Activated T-helper 9 cell treated with anti-CD3 and anti-CD28 coated beads, Interleukin-2, amount 50 U/mL, for 16 hours (primary cell): ENCODE measurements at regions not wholly inside any gene's neighbourhood (a gene's known extent, or its start where the extent isn't known, plus 50 kb on each side); places are given as distances from the start of the nearest gene placed in this dataset.
"Not testable (repeated sequence)": the region's sequence is repeated elsewhere in the genome, so short reads cannot be mapped to it uniquely, and the experiment has no call there.

ENCODE experiments used
- DNase-seq: peaks from one replicate; pipeline ENCODE4 v3.0.0-alpha.2; 2020; ENCODE audit warnings: low read depth

DNA sequence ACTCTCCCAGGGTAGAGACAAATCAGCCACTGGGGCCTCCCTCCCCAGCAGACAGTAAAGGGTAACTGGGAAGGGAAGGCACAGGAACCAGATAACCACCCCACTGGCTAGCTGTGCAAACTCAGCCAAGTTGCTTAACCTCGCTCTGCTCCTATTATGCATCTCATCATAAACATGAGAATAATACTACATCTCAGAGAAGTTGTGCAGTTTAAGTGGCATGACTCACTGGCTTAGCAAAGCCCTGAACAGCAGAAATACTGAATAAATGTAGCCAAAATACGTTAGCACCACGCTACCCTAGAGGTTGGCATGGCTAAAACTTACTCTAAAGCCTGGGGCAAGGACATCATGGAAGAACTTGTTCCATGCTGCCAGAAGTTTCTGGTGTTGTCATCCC, 128.1 kb upstream of the ANK3 start:
- DNase-seq: no peak

- DNase-seq: no peak
Measured at GRCh38 chr10:60513281-60513680, 123.6 kb upstream of the ANK3 start.

- no peak for DNase-seq
Measured at GRCh38 chr10:60511477-60512229, 122.0 kb upstream of the ANK3 start.

GRCh38 chr10:60508831-60509230, 119.2 kb upstream of the ANK3 start:
- no peak for DNase-seq

DNA sequence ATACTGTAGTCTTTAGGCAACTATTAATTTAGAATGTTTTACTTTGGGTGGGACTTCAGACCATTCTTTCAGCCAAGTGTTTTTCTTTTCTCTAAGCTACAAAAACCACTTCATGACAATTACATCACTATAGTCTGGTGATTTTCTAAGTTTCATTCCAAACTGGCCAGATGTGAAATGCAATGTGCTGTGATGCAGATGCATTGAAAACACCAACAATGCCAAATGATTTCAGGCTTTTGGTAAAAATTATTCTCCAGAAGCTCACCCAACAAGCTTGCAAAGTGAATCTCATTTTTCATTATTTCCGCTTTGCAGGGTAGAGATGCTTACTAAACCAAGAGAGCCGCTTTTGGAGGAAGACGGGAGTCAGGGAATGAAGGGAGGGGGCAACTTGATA, 118.4 kb upstream of the ANK3 start:
- no peak for DNase-seq

GRCh38 chr10:60502621-60503020, 112.9 kb upstream of the ANK3 start:
- DNase-seq: no peak

GRCh38 chr10:60498985-60499384, 109.3 kb upstream of the ANK3 start:
- no peak for DNase-seq

- no peak for DNase-seq
Measured at GRCh38 chr10:60497364-60497763, 107.7 kb upstream of the ANK3 start.

- no peak for DNase-seq
Measured at GRCh38 chr10:60496181-60496580, 106.5 kb upstream of the ANK3 start.

DNA sequence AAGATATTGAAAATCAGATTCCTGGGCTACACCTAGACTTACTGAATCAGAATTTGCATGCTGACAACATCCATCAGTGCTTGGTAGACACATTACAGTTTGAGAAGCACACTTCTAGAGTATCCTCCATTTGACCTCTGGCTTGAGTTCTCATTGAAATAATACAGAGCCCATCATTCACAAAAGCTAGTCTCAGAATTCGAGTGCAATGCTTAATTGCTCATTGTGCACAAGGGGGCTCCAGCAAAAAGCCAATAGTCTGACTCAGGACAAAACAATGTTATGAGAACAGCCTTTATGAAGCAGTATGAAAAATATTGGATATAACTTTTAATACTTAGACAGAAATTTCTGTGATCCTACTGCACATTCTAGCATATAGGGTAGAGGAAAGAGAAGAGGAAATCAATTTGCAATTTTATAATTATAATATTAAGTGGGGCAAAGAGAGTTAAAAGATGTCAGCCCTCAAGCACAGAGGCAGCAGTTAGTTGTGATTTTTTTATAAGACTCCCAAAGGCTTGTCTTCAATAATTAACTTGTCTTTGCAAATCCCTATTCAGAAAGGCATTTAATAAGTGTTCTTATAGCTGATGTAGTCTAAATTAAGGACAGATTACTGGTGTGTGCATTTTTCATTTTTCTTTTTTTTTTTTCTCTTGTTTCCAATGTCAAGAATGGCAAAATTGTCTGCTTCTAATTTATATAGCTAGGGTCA, 105.8 kb upstream of the ANK3 start:
- DNase-seq: no peak

- no peak for DNase-seq
Measured at GRCh38 chr10:60494774-60495173, 105.1 kb upstream of the ANK3 start.

DNA sequence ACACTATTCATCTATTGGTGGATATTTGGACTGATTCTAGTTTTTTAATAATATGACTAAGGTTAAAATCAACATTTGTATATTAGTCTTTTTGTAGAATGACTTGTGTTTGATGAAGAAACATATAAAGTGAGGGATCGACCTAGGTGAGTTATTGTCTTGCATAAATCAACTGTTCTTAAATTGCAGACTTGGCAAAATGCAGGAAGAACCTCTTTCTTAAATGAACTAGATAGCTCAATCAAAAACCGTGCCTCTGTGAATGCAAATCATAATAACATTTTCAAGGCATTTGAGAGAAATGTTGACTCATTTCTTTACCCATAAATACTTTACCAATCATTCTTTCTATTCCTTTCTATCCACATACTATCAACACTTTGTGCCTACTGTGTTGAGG, 101.5 kb upstream of the ANK3 start:
- no peak for DNase-seq

GRCh38 chr10:60490013-60490412, 100.3 kb upstream of the ANK3 start:
- DNase-seq: no peak

- DNase-seq: no peak
Measured at GRCh38 chr10:60488111-60488669, 98.5 kb upstream of the ANK3 start.

- no peak for DNase-seq
Measured at GRCh38 chr10:60487543-60487942, 97.9 kb upstream of the ANK3 start.

- DNase-seq: no peak
Measured at GRCh38 chr10:60485025-60485424, 95.3 kb upstream of the ANK3 start.

- no peak for DNase-seq
Measured at GRCh38 chr10:60480865-60481563, 91.3 kb upstream of the ANK3 start.

DNA sequence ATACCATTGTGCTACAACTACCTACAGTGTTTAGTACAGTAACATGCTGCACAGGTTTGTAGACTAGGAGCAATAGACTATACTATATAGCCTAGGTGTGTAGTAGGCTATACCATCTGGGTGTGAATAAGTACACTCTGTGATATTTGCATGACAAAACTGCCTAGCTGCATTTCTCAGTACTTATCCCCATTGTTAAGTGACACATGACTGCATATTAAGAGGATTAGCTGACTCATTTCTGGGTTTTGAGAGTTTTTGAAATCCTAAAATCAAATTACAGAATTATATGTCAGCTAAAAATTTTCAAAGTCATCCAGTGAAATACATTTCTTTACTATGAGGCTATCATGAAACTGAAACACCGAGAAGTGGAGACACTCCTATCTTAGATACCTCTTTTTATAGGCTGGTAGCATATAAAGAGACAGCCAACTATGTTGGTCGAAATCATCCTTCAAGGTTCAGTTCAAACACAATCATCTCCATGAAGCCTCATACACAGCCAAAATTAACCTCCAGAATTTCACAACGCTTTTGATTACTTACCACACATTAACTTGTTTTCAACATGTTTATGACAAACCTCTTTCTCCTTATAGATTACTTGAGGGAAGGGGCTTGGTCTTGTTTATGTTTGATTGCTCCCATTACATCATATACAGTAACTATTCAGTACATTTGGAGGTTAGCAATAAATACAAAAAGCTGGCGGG, 89.8 kb upstream of the ANK3 start:
- no peak for DNase-seq

- DNase-seq: no peak
Measured at GRCh38 chr10:60476451-60476850, 86.8 kb upstream of the ANK3 start.

DNA sequence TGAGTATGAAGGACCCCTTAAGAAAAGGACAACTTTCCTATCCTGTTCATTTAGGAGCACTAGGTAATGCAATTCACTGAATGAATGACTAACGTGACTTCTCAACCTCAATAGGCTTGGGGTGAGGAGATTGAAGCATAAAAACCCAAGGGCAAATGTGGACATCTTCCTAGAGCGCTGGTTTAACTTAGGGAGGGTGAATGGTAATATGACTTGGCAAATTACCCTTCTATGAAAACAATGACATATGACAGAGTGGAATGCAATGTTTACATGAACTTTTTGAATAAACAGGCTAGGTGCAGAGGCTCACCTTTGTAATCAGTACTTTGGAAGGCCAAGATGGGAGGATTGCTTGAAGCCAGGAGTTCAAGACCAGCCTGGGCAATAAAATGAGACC, 83.9 kb upstream of the ANK3 start:
- DNase-seq: no peak

- DNase-seq: no peak
Measured at GRCh38 chr10:60470091-60470490, 80.4 kb upstream of the ANK3 start.

GRCh38 chr10:60469147-60469546, 79.5 kb upstream of the ANK3 start:
- DNase-seq: not testable (repeated sequence)
